ENCODE measurements at regions not wholly inside any gene's neighbourhood (a gene's known extent, or its start where the extent isn't known, plus 50 kb on each side); places are given as distances from the start of the nearest gene placed in this dataset.
"Not testable (repeated sequence)": the region's sequence is repeated elsewhere in the genome, so short reads cannot be mapped to it uniquely, and the experiment has no call there.

DNA sequence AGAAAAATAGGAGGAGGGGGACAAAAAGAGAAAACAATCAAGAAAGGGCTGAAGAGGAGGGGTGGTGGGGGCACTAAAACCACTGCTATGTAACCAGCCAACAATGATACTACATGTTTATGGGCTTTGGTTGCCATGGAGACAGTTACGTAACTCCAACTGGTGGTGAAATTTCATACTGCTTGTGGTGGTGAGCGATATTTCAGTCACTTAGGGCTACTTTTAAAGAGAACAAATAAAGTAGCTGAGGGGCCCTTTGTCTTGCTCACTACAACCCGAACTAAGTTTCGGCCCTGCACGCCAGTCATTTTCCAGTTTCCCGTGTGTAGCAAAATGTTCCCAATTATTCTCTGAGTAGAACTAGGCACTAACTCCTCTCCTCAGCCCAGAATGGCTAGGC lies 275.2 kb upstream of the EDA2R start:
- no peak for DNase-seq (ENCODE audit: low spot score)

- DNase-seq (ENCODE audit: low spot score) = no peak
Measured at GRCh38 chrX:66912417-66912816, 273.5 kb upstream of the EDA2R start.

DNA sequence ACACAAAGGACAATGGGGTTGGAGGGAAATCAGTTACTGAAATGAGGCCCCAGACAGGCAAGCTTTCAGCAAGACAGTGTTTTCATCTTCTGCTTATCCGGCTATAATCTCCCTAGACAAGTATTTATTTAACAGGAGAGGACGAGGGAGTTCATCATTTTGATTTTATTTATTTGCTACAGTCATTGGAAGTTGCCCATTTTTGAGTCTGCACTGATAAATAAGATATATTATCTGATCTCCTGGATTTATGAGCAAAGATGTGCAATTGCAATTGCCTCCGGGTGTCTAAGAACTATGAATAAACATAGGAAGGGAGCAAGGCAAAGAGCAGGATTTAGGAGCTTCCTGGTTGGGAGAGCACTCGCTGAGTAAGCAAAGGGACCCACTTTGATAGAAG lies 263.2 kb upstream of the EDA2R start:
- no peak for DNase-seq (ENCODE audit: low spot score)

DNA sequence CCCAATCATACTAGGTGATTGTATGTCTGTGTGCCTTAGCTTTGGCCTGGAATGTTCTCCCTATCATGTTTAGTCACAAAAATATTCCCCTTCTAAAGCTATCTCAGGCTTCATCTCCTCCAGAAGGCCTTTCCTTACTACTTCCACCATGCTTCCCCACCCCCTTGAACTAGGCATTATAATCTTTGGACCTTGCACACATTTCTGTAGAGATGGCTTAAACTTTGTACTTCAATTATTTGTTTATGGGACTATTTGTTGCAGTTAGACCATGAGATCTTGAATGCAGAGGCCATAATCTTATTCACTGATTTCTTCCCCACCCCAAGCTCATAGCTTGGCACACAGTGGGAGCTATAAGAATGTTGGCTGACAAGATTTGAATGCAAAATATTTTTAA lies 262.0 kb upstream of the EDA2R start:
- no peak for DNase-seq (ENCODE audit: low spot score)

GRCh38 chrX:66892004-66892403 lies 253.1 kb upstream of the EDA2R start:
- no peak for DNase-seq (ENCODE audit: low spot score)

DNA sequence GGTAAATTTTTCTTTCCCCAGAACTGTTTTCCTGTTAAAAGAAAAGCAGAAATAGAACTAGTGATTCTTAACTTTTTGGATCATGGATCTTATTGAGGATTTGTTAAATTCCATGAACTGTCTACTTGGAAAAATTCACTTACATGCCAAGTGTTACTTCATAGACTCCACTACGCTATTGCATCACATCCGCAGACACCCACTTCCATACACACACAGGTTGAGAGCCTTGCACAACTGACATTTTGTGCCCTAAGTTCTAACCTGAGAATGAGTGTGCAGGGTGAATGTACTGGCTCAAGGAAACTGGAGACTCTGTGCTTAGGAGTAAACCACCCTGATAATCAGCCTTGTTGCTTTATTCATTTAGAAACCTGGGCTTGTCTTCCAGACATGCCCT lies 250.5 kb upstream of the EDA2R start:
- DNase-seq (ENCODE audit: low spot score) = no peak

GRCh38 chrX:66882101-66882500 lies 243.2 kb upstream of the EDA2R start:
- DNase-seq (ENCODE audit: low spot score) = no peak

- DNase-seq (ENCODE audit: low spot score) = no peak
Measured at GRCh38 chrX:66876776-66877175, 237.9 kb upstream of the EDA2R start.

DNA sequence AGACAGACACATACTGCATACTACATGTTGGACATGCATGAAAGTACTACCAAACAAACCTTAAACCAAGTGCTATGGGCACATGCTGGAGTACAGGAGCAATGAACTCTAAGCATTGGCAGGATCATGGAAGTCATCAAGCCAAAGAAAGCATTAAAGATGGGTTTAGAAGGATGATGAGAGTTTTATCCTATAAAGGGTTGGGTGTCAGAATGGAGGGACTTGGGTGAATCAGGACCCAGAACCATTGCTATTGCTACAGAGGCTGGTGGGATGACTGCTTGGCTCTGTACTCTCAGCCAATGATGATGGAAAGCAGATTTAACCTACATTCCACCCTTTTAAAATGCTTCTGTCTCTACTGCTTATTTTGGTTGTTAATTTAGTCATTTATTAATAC lies 233.9 kb upstream of the EDA2R start:
- no peak for DNase-seq (ENCODE audit: low spot score)

DNA sequence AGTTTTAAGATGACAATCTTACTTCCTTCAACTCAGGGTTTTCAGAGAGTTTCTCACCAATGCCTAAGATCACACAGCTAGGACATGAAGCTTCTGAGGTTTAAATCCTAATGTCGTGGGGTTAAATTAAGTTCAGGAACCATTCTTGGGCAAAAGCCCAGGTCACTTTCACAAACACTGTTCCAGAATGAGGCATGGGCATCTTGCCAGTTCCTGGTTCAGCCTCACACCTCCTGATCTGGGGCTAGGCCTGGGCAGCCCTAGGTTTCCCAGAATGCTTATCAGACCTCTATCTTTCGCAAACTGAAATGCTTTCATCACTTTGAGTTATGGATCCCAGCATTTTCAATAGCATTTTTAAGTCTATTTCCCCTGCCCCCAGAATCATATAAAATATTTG lies 224.8 kb upstream of the EDA2R start:
- DNase-seq (ENCODE audit: low spot score) = no peak

GRCh38 chrX:66833426-66833825 lies 194.5 kb upstream of the EDA2R start:
- no peak for DNase-seq (ENCODE audit: low spot score)

DNA sequence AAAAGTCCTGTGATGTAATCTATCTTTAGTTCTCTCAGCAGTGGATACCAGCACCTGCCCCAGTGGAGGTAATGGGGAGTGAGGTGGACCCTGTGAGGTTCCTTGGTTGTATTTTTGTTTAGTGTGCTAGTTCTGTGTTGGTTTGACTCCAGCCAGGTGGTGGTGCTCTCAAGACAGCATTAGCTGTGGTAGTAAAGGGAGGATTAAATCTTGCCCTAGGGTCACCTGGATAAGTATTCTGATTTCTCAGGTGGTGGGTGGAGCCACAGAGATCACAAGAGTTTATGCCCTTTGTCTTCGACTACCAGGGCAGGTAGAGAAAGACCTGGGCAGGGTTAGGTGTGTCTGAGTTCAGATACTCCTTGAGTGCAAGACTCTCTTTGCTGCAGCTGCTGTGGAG lies 176.3 kb upstream of the EDA2R start:
- no peak for DNase-seq (ENCODE audit: low spot score)

DNA sequence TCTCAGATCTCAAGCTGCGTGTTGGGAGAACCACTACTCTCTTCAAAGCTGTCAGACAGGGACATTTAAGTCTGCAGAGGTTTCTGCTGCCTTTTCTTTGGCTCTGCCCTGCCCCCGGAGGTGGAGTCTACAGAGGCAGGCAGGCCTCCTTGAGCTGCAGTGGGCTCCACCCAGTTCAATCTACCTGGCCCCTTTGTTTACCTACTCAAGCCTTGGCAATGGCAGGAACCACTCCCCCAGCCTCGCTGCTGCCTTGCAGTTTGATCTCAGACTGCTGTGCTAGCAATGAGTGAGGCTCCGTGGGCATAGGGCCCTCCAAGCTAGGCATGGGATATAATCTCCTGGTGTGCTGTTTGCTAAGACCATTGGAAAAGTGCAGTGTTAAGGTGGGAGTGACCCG lies 155.6 kb upstream of the EDA2R start:
- DNase-seq (ENCODE audit: low spot score) = not testable (repeated sequence)

DNA sequence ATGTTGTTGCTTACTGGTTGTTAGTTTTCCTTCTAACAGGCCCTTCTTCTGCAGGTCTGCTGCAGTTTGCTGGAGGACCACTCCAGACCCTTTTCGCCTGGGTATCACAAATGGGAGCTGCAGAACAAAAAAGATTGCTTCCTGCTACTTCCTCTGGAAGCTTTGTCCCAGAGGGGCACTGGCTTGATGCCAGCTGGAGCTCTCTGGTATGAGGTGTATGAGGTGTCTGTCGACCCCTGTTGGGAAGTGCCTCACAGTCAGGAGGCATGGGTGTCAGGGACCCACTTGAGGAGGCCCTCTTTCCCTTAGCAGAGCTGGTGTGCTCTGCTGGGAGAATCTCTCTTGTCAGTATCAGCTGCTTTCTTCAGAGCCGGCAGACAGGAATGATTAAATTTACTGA lies 127.4 kb upstream of the EDA2R start:
- DNase-seq (ENCODE audit: low spot score) = no peak

DNA sequence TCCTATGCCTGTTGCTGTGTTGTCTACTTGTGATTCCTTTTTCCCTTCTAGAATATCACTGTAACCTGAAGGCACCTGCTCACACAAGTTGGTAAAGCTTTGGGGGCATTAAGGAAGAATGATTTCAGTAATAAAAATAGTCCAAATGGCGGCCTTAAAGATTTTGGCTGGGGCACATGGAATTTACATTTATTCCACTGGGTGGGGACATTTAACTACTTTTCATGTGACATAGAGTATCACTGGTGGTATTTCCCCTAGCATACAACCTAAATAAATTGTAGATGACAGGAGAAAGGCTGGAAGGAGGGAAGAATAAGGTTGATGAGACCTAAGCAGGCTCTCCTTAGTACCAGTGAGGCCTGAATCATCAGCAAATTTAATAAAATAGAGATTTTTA lies 121.8 kb upstream of the EDA2R start:
- no peak for DNase-seq (ENCODE audit: low spot score)

DNA sequence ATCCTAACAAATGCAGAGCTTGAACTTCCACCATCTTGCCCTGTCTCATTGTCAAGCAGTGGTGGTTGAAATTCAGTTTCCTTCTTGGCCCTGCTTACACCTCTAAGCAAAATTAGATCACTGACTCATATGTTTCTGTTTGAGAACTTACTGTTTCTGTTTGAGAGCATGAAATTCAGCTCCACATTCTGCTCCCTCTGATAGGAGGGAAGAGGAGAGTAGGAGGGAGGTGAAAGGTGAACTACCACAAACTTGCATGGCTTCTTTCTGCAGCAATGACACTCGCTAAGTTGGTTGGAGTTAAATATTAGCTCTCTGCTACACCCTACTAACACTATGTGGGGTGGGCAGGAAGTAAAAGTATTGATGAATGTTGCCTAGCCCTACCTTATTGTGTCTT lies 117.8 kb upstream of the EDA2R start:
- DNase-seq (ENCODE audit: low spot score) = no peak

DNA sequence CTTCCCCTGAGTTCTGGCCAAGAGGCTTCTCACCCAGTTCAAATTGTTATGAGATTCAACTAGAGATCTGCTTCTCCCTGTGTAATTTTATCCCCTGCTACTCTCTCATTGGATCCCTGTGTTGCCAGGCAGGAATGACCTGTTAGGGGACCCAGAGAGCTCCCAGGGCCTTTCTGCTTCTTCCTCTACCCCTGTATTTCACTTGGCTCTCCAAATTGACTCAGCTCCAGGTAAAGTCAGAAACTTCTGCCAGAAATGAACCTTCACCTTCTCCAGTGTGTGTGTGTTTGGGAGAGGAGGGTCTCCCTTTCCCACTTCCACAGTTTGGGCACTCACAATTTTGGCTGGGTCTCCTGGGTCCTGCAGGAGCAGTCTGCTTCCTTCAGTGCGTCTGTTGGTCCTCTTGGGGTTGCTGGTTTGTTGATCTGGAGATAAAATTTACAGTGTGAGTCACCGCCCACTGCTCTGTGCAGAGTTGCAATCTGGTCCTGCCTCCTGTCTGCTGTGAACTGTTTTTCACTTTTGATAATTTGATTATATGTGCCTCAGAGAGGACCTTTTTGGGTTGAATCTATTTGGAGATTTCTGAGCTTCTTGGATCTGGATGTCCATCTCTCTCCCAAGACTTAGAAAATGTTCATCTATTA lies 112.4 kb upstream of the EDA2R start:
- DNase-seq (ENCODE audit: low spot score) = no peak

GRCh38 chrX:66744519-66744918 lies 105.6 kb upstream of the EDA2R start:
- DNase-seq (ENCODE audit: low spot score) = not testable (repeated sequence)

GRCh38 chrX:66731398-66731797 lies 92.5 kb upstream of the EDA2R start:
- no peak for DNase-seq (ENCODE audit: low spot score)

DNA sequence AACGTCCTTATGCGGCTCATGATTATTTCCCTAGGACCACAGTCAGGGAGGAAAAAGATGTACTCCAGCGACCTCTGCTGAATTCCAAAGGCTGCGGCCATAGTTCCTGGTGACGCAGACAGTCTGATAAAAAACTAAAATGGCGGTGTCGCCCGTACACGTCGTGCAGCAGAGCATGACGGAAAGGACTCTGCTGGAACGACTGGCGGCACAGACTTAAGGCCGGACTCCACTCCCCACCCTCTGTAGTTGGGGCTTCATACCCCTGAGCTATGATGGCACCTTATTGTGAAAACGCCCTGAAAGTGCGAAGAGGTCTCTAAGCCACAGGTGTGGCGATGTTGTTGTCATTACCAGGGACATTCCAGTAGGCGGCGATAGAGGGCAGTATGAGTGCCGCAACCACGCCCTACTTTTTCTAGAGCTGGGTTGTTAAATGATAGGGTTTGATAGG lies 90.0 kb upstream of the EDA2R start:
- DNase-seq (ENCODE audit: low spot score) = peak; percentile 54

- no peak for DNase-seq (ENCODE audit: low spot score)
Measured at GRCh38 chrX:66717926-66718325, 79.0 kb upstream of the EDA2R start.

GRCh38 chrX:66698273-66699204 lies 59.7 kb upstream of the EDA2R start:
- no peak for DNase-seq (ENCODE audit: low spot score)

DNA sequence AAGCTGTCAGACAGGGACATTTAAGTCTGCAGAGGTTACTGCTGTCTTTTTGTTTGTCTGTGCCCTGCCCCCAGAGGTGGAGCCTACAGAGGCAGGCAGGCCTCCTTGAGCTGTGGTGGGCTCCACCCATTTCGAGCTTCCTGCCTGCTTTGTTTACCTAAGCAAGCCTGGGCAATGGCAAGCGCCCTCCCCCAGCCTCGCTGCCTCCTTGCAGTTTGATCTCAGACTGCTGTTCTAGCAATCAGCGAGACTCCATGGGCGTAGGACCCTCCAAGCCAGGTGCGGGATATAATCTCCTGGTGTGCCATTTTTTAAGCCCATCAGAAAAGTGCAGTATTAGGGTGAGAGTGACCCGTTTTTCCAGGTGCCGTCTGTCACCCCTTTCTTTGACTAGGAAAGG lies 53.6 kb upstream of the EDA2R start:
- not testable (repeated sequence) for DNase-seq (ENCODE audit: low spot score)

Data from ureter (tissue), 1 donor.